ENCODE measurements at regions not wholly inside any gene's neighbourhood (a gene's known extent, or its start where the extent isn't known, plus 50 kb on each side); places are given as distances from the start of the nearest gene placed in this dataset.
A peak's percentile ranks its signal among the peaks of the same experiment; 100 is the strongest.

- ATAC-seq (ENCODE audit: low read depth in 2 of 2) = no peak
- H3K36me3 Mint-ChIP-seq = no peaks in the 10 kb centered on the region
- no peak overlapping the region for H3K27ac Mint-ChIP-seq
Observed at GRCh38 chr9:119801311-119801710, 432.1 kb upstream of the BRINP1 start.

GRCh38 chr9:119795395-119795794, 426.2 kb upstream of the BRINP1 start:
- Histone ChIP-seq H3K27me3 (ENCODE audit: control insufficient read depth, insufficient read depth, low read length) (no peaks in the 10 kb centered on the region), H3K27ac (ENCODE audit: insufficient read depth, low read length, poor library complexity, severe bottlenecking) (no peak overlapping the region), H3K4me3 (ENCODE audit: low read depth, low read length) (no peak overlapping the region), H3K9me3 (ENCODE audit: control insufficient read depth in 2 of 2, low read length in 2 of 2) (no peaks in the 10 kb centered on the region), H3K36me3 (ENCODE audit: control insufficient read depth, insufficient read depth, low read length) (no peaks in the 10 kb centered on the region), H3K4me1 (ENCODE audit: control insufficient read depth, insufficient read depth, low read length, poor library complexity, severe bottlenecking) (no peaks in the 10 kb centered on the region)
- Mint-ChIP-seq H3K27ac (no peak overlapping the region), H3K4me3 (no peak overlapping the region), H3K36me3 (no peaks in the 10 kb centered on the region), H3K27me3 (peaks cover 4% of the 10 kb centered on the region), H3K9me3 (peaks cover 0 to 6% (median 0%) of the 10 kb centered on the region in 7 donors), H3K4me1 (no peaks in the 10 kb centered on the region)
- no peak for ATAC-seq (ENCODE audit: low read depth in 2 of 2)
- DNase-seq = no peak

More at GRCh38 chr9:119801311-119801710, 432.1 kb upstream of the BRINP1 start:
- no peak overlapping the region for H3K4me3 Mint-ChIP-seq
- Histone ChIP-seq H3K9me3 (ENCODE audit: control insufficient read depth in 2 of 2, low read length in 2 of 2) (no peaks in the 10 kb centered on the region), H3K4me3 (ENCODE audit: low read depth, low read length) (no peak overlapping the region), H3K4me1 (ENCODE audit: control insufficient read depth, insufficient read depth, low read length, poor library complexity, severe bottlenecking) (no peaks in the 10 kb centered on the region), H3K36me3 (ENCODE audit: control insufficient read depth, insufficient read depth, low read length) (no peaks in the 10 kb centered on the region), H3K27ac (ENCODE audit: insufficient read depth, low read length, poor library complexity, severe bottlenecking) (no peak overlapping the region), H3K27me3 (ENCODE audit: control insufficient read depth, insufficient read depth, low read length) (no peaks in the 10 kb centered on the region)
- H3K9me3 Mint-ChIP-seq = peaks cover 0 to 3% (median 0%) of the 10 kb centered on the region in 7 donors
- no peaks in the 10 kb centered on the region for H3K4me1 Mint-ChIP-seq
- DNase-seq = no peak
- H3K27me3 Mint-ChIP-seq = peaks cover 4% of the 10 kb centered on the region

GRCh38 chr9:119794836-119795235, 425.6 kb upstream of the BRINP1 start:
- no peaks in the 10 kb centered on the region for H3K4me1 Mint-ChIP-seq
- no peaks in the 10 kb centered on the region for H3K27me3 ChIP-seq (ENCODE audit: control insufficient read depth, insufficient read depth, low read length)
- no peak for ATAC-seq (ENCODE audit: low read depth in 2 of 2)
- peaks cover 4% of the 10 kb centered on the region for H3K27me3 Mint-ChIP-seq
- H3K27ac Mint-ChIP-seq = no peak overlapping the region
- H3K9me3 Mint-ChIP-seq = peaks cover 0 to 6% (median 1%) of the 10 kb centered on the region in 7 donors
- no peaks in the 10 kb centered on the region for H3K36me3 ChIP-seq (ENCODE audit: control insufficient read depth, insufficient read depth, low read length)
- H3K27ac ChIP-seq (ENCODE audit: insufficient read depth, low read length, poor library complexity, severe bottlenecking) = no peak overlapping the region
- DNase-seq = no peak
- H3K4me3 ChIP-seq (ENCODE audit: low read depth, low read length) = no peak overlapping the region
- no peaks in the 10 kb centered on the region for H3K4me1 ChIP-seq (ENCODE audit: control insufficient read depth, insufficient read depth, low read length, poor library complexity, severe bottlenecking)
- H3K9me3 ChIP-seq (ENCODE audit: control insufficient read depth in 2 of 2, low read length in 2 of 2) = no peaks in the 10 kb centered on the region
- H3K4me3 Mint-ChIP-seq = no peak overlapping the region
- H3K36me3 Mint-ChIP-seq = no peaks in the 10 kb centered on the region

GRCh38 chr9:119793218-119793617, 424.0 kb upstream of the BRINP1 start:
- no peaks in the 10 kb centered on the region for H3K36me3 Mint-ChIP-seq
- H3K27me3 Mint-ChIP-seq = peaks cover 4% of the 10 kb centered on the region
- H3K9me3 Mint-ChIP-seq = peaks cover 0 to 8% (median 1%) of the 10 kb centered on the region in 7 donors
- no peak overlapping the region for H3K27ac ChIP-seq (ENCODE audit: insufficient read depth, low read length, poor library complexity, severe bottlenecking)
- H3K27me3 ChIP-seq (ENCODE audit: control insufficient read depth, insufficient read depth, low read length) = no peaks in the 10 kb centered on the region
- ATAC-seq (ENCODE audit: low read depth in 2 of 2) = no peak
- no peaks in the 10 kb centered on the region for H3K4me1 Mint-ChIP-seq
- H3K4me3 ChIP-seq (ENCODE audit: low read depth, low read length) = no peak overlapping the region
- H3K9me3 ChIP-seq (ENCODE audit: control insufficient read depth in 2 of 2, low read length in 2 of 2) = no peaks in the 10 kb centered on the region
- DNase-seq = no peak
- H3K27ac Mint-ChIP-seq = no peak overlapping the region
- H3K4me3 Mint-ChIP-seq = peak overlapping the region in 1 of 4 donors; percentile 13
- H3K36me3 ChIP-seq (ENCODE audit: control insufficient read depth, insufficient read depth, low read length) = no peaks in the 10 kb centered on the region
- H3K4me1 ChIP-seq (ENCODE audit: control insufficient read depth, insufficient read depth, low read length, poor library complexity, severe bottlenecking) = no peaks in the 10 kb centered on the region

GRCh38 chr9:119792242-119792641, 423.0 kb upstream of the BRINP1 start:
- Histone ChIP-seq H3K36me3 (ENCODE audit: control insufficient read depth, insufficient read depth, low read length) (no peaks in the 10 kb centered on the region), H3K27me3 (ENCODE audit: control insufficient read depth, insufficient read depth, low read length) (no peaks in the 10 kb centered on the region), H3K4me1 (ENCODE audit: control insufficient read depth, insufficient read depth, low read length, poor library complexity, severe bottlenecking) (no peaks in the 10 kb centered on the region), H3K27ac (ENCODE audit: insufficient read depth, low read length, poor library complexity, severe bottlenecking) (no peak overlapping the region), H3K4me3 (ENCODE audit: low read depth, low read length) (no peak overlapping the region), H3K9me3 (ENCODE audit: control insufficient read depth in 2 of 2, low read length in 2 of 2) (no peaks in the 10 kb centered on the region)
- Mint-ChIP-seq H3K4me1 (no peaks in the 10 kb centered on the region), H3K36me3 (no peaks in the 10 kb centered on the region), H3K27ac (no peak overlapping the region), H3K4me3 (no peak overlapping the region), H3K9me3 (peaks cover 0 to 8% (median 1%) of the 10 kb centered on the region in 7 donors), H3K27me3 (peaks cover 4% of the 10 kb centered on the region)
- DNase-seq = no peak
- no peak for ATAC-seq (ENCODE audit: low read depth in 2 of 2)

- H3K9me3 ChIP-seq (ENCODE audit: control insufficient read depth in 2 of 2, low read length in 2 of 2) = no peaks in the 10 kb centered on the region
Observed at GRCh38 chr9:119789987-119790386, 420.8 kb upstream of the BRINP1 start.

GRCh38 chr9:119788921-119789320, 419.7 kb upstream of the BRINP1 start:
- H3K27ac Mint-ChIP-seq = no peak overlapping the region
- ATAC-seq (ENCODE audit: low read depth in 2 of 2) = no peak
- Histone ChIP-seq H3K4me1 (ENCODE audit: control insufficient read depth, insufficient read depth, low read length, poor library complexity, severe bottlenecking) (no peaks in the 10 kb centered on the region), H3K9me3 (ENCODE audit: control insufficient read depth in 2 of 2, low read length in 2 of 2) (no peaks in the 10 kb centered on the region), H3K27me3 (ENCODE audit: control insufficient read depth, insufficient read depth, low read length) (no peaks in the 10 kb centered on the region), H3K4me3 (ENCODE audit: low read depth, low read length) (no peak overlapping the region), H3K36me3 (ENCODE audit: control insufficient read depth, insufficient read depth, low read length) (no peaks in the 10 kb centered on the region), H3K27ac (ENCODE audit: insufficient read depth, low read length, poor library complexity, severe bottlenecking) (no peak overlapping the region)
- no peaks in the 10 kb centered on the region for H3K4me1 Mint-ChIP-seq
- DNase-seq = no peak
- peaks cover 0 to 5% (median 1%) of the 10 kb centered on the region in 7 donors for H3K9me3 Mint-ChIP-seq
- no peaks in the 10 kb centered on the region for H3K27me3 Mint-ChIP-seq
- no peak overlapping the region for H3K4me3 Mint-ChIP-seq
- no peaks in the 10 kb centered on the region for H3K36me3 Mint-ChIP-seq

More at GRCh38 chr9:119789987-119790386, 420.8 kb upstream of the BRINP1 start:
- Histone ChIP-seq H3K36me3 (ENCODE audit: control insufficient read depth, insufficient read depth, low read length) (no peaks in the 10 kb centered on the region), H3K4me1 (ENCODE audit: control insufficient read depth, insufficient read depth, low read length, poor library complexity, severe bottlenecking) (no peaks in the 10 kb centered on the region), H3K27me3 (ENCODE audit: control insufficient read depth, insufficient read depth, low read length) (no peaks in the 10 kb centered on the region), H3K4me3 (ENCODE audit: low read depth, low read length) (no peak overlapping the region), H3K27ac (ENCODE audit: insufficient read depth, low read length, poor library complexity, severe bottlenecking) (no peak overlapping the region)
- H3K4me3 Mint-ChIP-seq = no peak overlapping the region
- DNase-seq = no peak
- H3K4me1 Mint-ChIP-seq = no peaks in the 10 kb centered on the region
- H3K27me3 Mint-ChIP-seq = no peaks in the 10 kb centered on the region
- no peak for ATAC-seq (ENCODE audit: low read depth in 2 of 2)
- H3K9me3 Mint-ChIP-seq = peaks cover 0 to 10% (median 1%) of the 10 kb centered on the region in 7 donors
- peak overlapping the region in 1 of 3 donors; percentile 78 for H3K27ac Mint-ChIP-seq
- no peaks in the 10 kb centered on the region for H3K36me3 Mint-ChIP-seq

GRCh38 chr9:119781886-119782285, 412.7 kb upstream of the BRINP1 start:
- Histone ChIP-seq H3K36me3 (ENCODE audit: control insufficient read depth, insufficient read depth, low read length) (no peaks in the 10 kb centered on the region), H3K9me3 (ENCODE audit: control insufficient read depth in 2 of 2, low read length in 2 of 2) (no peaks in the 10 kb centered on the region), H3K27me3 (ENCODE audit: control insufficient read depth, insufficient read depth, low read length) (no peaks in the 10 kb centered on the region), H3K27ac (ENCODE audit: insufficient read depth, low read length, poor library complexity, severe bottlenecking) (no peak overlapping the region), H3K4me1 (ENCODE audit: control insufficient read depth, insufficient read depth, low read length, poor library complexity, severe bottlenecking) (no peaks in the 10 kb centered on the region), H3K4me3 (ENCODE audit: low read depth, low read length) (no peak overlapping the region)
- ATAC-seq (ENCODE audit: low read depth in 2 of 2) (no peak), DNase-seq (no peak)
- no peak overlapping the region for H3K27ac Mint-ChIP-seq
- H3K9me3 Mint-ChIP-seq = peaks cover 0 to 3% (median 1%) of the 10 kb centered on the region in 7 donors
- no peaks in the 10 kb centered on the region for H3K4me1 Mint-ChIP-seq
- no peaks in the 10 kb centered on the region for H3K27me3 Mint-ChIP-seq
- no peak overlapping the region for H3K4me3 Mint-ChIP-seq
- H3K36me3 Mint-ChIP-seq = no peaks in the 10 kb centered on the region
